IMR-90 (cell line): ENCODE measurements at regions not wholly inside any gene's neighbourhood (a gene's known extent, or its start where the extent isn't known, plus 50 kb on each side); places are given as distances from the start of the nearest gene placed in this dataset.
A peak's percentile ranks its signal among the peaks of the same experiment; 100 is the strongest.
"Not testable (repeated sequence)": the region's sequence is repeated elsewhere in the genome, so short reads cannot be mapped to it uniquely, and the experiment has no call there.

Source experiments
- ATAC-seq: fragments of 200-7000 bp; cut with Tn5 transposase; 2 replicates; pipeline ENCODE4 v1.9.1; 2020; ENCODE audit warnings: low read depth, mild to moderate bottlenecking, moderate library complexity
- BruUV-seq: library from RNA; stranded (reverse); fragments of 400-500 nt; replicated peaks from 2 replicates; lab custom pipeline; 2021; lab: Mats Ljungman, UMichigan
- CTCF ChIA-PET: fragments of 300-600 bp; formaldehyde crosslinking; extraction: SDS; loops from one replicate; lab custom pipeline; 2021; ENCODE audit warnings: antibody characterized with exemption; lab: Yijun Ruan, JAX
- POLR2A ChIA-PET: fragments of 300-600 bp; sonication (Branson Sonifier 250); formaldehyde crosslinking; loops from one replicate; lab custom pipeline; 2022; ENCODE audit warnings: antibody characterized with exemption; ENCODE audit not compliant: unreplicated experiment; lab: Charles Lee
- DNase-seq: peaks from one replicate; pipeline ENCODE4 v3.0.0; 2013
- H2AFZ ChIP-seq: replicated peaks from 2 replicates; pipeline ENCODE3; 2013; ENCODE audit warnings: low read length, mild to moderate bottlenecking; ENCODE audit not compliant: poor library complexity
- H2AK5ac ChIP-seq: 2 replicates; pipeline ENCODE4 v1.6.1; 2013; ENCODE audit warnings: low read depth, low read length, inconsistent platforms
- H2AK9ac ChIP-seq: replicated peaks from 2 replicates; pipeline ENCODE3; 2013; ENCODE audit warnings: mild to moderate bottlenecking, low read depth, low read length, moderate library complexity; ENCODE audit not compliant: poor library complexity
- H2BK120ac ChIP-seq: 2 replicates; pipeline ENCODE4 v1.6.1; 2013; ENCODE audit warnings: low read depth, low read length, inconsistent platforms
- H2BK15ac ChIP-seq: 3 replicates; pipeline ENCODE4 v1.6.1; 2013; ENCODE audit warnings: low read depth, low read length, inconsistent platforms
- H2BK20ac ChIP-seq: 2 replicates; pipeline ENCODE4 v1.6.1; 2013; ENCODE audit warnings: low read depth, mild to moderate bottlenecking, inconsistent platforms, low read length, moderate library complexity
- H2BK5ac ChIP-seq: 2 replicates; pipeline ENCODE4 v1.6.1; 2013; ENCODE audit warnings: mild to moderate bottlenecking, low read depth, low read length, inconsistent platforms; ENCODE audit not compliant: poor library complexity, severe bottlenecking
- H3K14ac ChIP-seq: replicated peaks from 2 replicates; pipeline ENCODE4 v1.6.1; 2013; ENCODE audit warnings: low read depth, low read length, inconsistent platforms
- H3K18ac ChIP-seq: 2 replicates; pipeline ENCODE4 v1.6.1; 2013; ENCODE audit warnings: low read depth, low read length, control low read depth
- H3K23ac ChIP-seq: 2 replicates; pipeline ENCODE4 v1.6.1; 2013; ENCODE audit warnings: low read depth, low read length, inconsistent platforms
- H3K27ac ChIP-seq: 2 replicates; pipeline ENCODE4 v1.5.1; 2013; ENCODE audit warnings: mild to moderate bottlenecking, control low read depth, low read length; ENCODE audit not compliant: insufficient read depth
- H3K27me3 ChIP-seq: 2 replicates; pipeline ENCODE4 v1.6.1; 2013; ENCODE audit warnings: low read length; ENCODE audit not compliant: control insufficient read depth, insufficient read depth
- H3K36me3 ChIP-seq: 2 replicates; pipeline ENCODE4 v1.6.1; 2013; ENCODE audit warnings: low read length, mixed read lengths; ENCODE audit not compliant: control insufficient read depth, insufficient read depth
- H3K4ac ChIP-seq: 2 replicates; pipeline ENCODE4 v1.6.1; 2013; ENCODE audit warnings: low read depth, low read length, inconsistent platforms
- H3K4me1 ChIP-seq: 2 replicates; pipeline ENCODE4 v1.6.1; 2013; ENCODE audit warnings: low read length, mixed read lengths; ENCODE audit not compliant: control insufficient read depth, insufficient read depth
- H3K4me2 ChIP-seq: 2 replicates; pipeline ENCODE4 v1.6.1; 2013; ENCODE audit warnings: low read depth, mild to moderate bottlenecking, control low read depth, low read length, moderate library complexity
- H3K4me3 ChIP-seq: 2 replicates; pipeline ENCODE4 v1.5.1; 2013; ENCODE audit warnings: low read depth, mild to moderate bottlenecking, control low read depth, low read length, moderate library complexity; ENCODE audit not compliant: insufficient read depth
- H3K56ac ChIP-seq: 2 replicates; pipeline ENCODE4 v1.6.1; 2013; ENCODE audit warnings: low read length, inconsistent platforms; ENCODE audit not compliant: insufficient read depth; ENCODE audit errors: extremely low read depth
- H3K79me1 ChIP-seq, 2 experiments: 2 replicates each; pipeline ENCODE4 v1.6.1; 2013; ENCODE audit warnings: low read length in 2 of 2, inconsistent platforms in 1 of 2, low read depth in 1 of 2
- H3K9ac ChIP-seq: 2 replicates; pipeline ENCODE4 v1.6.1; 2013; ENCODE audit warnings: low read depth, low read length, control low read depth
- H3K9me1 ChIP-seq: 2 replicates; pipeline ENCODE4 v1.6.1; 2013; ENCODE audit warnings: low read length, inconsistent platforms; ENCODE audit not compliant: insufficient read depth
- H3K9me3 ChIP-seq: 2 replicates; pipeline ENCODE4 v1.6.1; 2013; ENCODE audit warnings: low read length; ENCODE audit not compliant: control insufficient read depth, insufficient read depth
- H4K20me1 ChIP-seq: 2 replicates; pipeline ENCODE4 v1.6.1; 2013; ENCODE audit warnings: low read length, inconsistent platforms; ENCODE audit not compliant: insufficient read depth
- H4K5ac ChIP-seq: 2 replicates; pipeline ENCODE4 v1.6.1; 2013; ENCODE audit warnings: mild to moderate bottlenecking, low read depth, low read length, control low read depth
- H4K8ac ChIP-seq, 2 experiments: 2 replicates each; pipeline ENCODE4 v1.6.1; 2013; ENCODE audit warnings: low read depth in 2 of 2, low read length in 2 of 2, control low read depth in 1 of 2, inconsistent platforms in 1 of 2
- H4K91ac ChIP-seq: 2 replicates; pipeline ENCODE4 v1.6.1; 2013; ENCODE audit warnings: low read depth, low read length, inconsistent platforms; ENCODE audit not compliant: insufficient read depth
- MAFK ChIP-seq: IDR thresholded peaks from 2 replicates; pipeline ENCODE4 v1.6.1; 2012; ENCODE audit warnings: low read depth, low read length, improper control_type of control experiment
- WGBS, 2 experiments: methylation state at CpG; one replicate each; pipeline versions ENCODE4 v1.1.5 to v1.1.7; 2013; ENCODE audit warnings: missing lambda C conversion rate in 2 of 2; ENCODE audit not compliant: insufficient read length in 1 of 2; ENCODE audit errors: extremely low coverage in 2 of 2; 5-methylcytosine and 5-hydroxymethylcytosine counted together
- dilution Hi-C: fragments of 300-500 bp; cut with HindIII; formaldehyde crosslinking; loops from one replicate; pipeline ENCODE4 v1.14.3; 2018; ENCODE audit warnings: low sequenced_read_pairs; ENCODE audit not compliant: unreplicated experiment
- in situ Hi-C: fragments of 300-500 bp; cut with MboI; formaldehyde crosslinking; loops from 3 replicates; pipeline ENCODE4 v1.14.3; 2019; ENCODE audit warnings: low sequenced_read_pairs, inconsistent platforms, mixed read lengths
- intact Hi-C: fragments of 100-400 bp; cut with micrococcal nuclease; formaldehyde crosslinking; loops from 2 replicates; pipeline ENCODE4 v1.10.0; 2022

GRCh38 chrX:86987351-86987750 is 530.3 kb upstream of the KLHL4 start:
- H3K27ac ChIP-seq, H3K9me3 ChIP-seq, H2BK20ac ChIP-seq, DNase-seq, H3K56ac ChIP-seq, H2AK5ac ChIP-seq, H3K9ac ChIP-seq, H2BK15ac ChIP-seq, H3K4me3 ChIP-seq, ATAC-seq, H2BK120ac ChIP-seq, H3K4me1 ChIP-seq, BruUV-seq, H4K8ac ChIP-seq, H3K36me3 ChIP-seq, H3K14ac ChIP-seq, CTCF ChIA-PET, H3K27me3 ChIP-seq, H3K9me1 ChIP-seq, dilution Hi-C loops, H2AFZ ChIP-seq, H3K18ac ChIP-seq, in situ Hi-C loops, H3K4ac ChIP-seq, H3K23ac ChIP-seq, POLR2A ChIA-PET, H4K5ac ChIP-seq, H2AK9ac ChIP-seq, H3K4me2 ChIP-seq, H3K79me1 ChIP-seq, H4K91ac ChIP-seq, H4K20me1 ChIP-seq, H2BK5ac ChIP-seq, intact Hi-C loops: not testable (repeated sequence)
- WGBS, 2 experiments, result 0% methylated on average over 1 of the region's 4 CpGs; no CpG with 5 or more reads in 1 of the 2 experiments
- TF ChIP-seq MAFK, result peak; percentile 82
